ENCODE measurements at regions not wholly inside any gene's neighbourhood (a gene's known extent, or its start where the extent isn't known, plus 50 kb on each side); places are given as distances from the start of the nearest gene placed in this dataset.

- TF ChIP-seq CTCF (optimal IDR thresholded peaks at IDR 0.05 in 1 of 3, IDR thresholded peaks at IDR 0.05 in 1 of 3, conservative IDR thresholded peaks at IDR 0.05 in 1 of 3; ENCODE audit: extremely low read depth in 1 of 3, insufficient read depth in 2 of 3, low read length in 3 of 3) (no peak), EZH2 (IDR thresholded peaks at IDR 0.05; ENCODE audit: low read length) (no peak)
Measured at GRCh38 chr17:79434215-79434614, 176.6 kb downstream of the RBFOX3 start.

Measured in keratinocyte (primary cell).